ENCODE measurements at regions not wholly inside any gene's neighbourhood (a gene's known extent, or its start where the extent isn't known, plus 50 kb on each side); places are given as distances from the start of the nearest gene placed in this dataset.
"Not testable (repeated sequence)": the region's sequence is repeated elsewhere in the genome, so short reads cannot be mapped to it uniquely, and the experiment has no call there.

- DNase-seq (ENCODE audit: low read depth), result no peak
- TF ChIP-seq CTCF (conservative IDR thresholded peaks at IDR 0.05; ENCODE audit: low read depth, low read length), result no peak
- H3K4me3 ChIP-seq (ENCODE audit: low read depth, low read length), result no peak overlapping the region
Observed at GRCh38 chr19:20287070-20287469, 120.1 kb downstream of the ZNF486 start.

GRCh38 chr19:20285876-20286275 is 118.9 kb downstream of the ZNF486 start:
- H3K4me3 ChIP-seq (ENCODE audit: low read depth, low read length); DNase-seq (ENCODE audit: low read depth): not testable (repeated sequence)

GRCh38 chr19:20279516-20279915 is 112.5 kb downstream of the ZNF486 start:
- no peak for TF ChIP-seq CTCF (conservative IDR thresholded peaks at IDR 0.05; ENCODE audit: low read depth, low read length)
- DNase-seq (ENCODE audit: low read depth), result no peak

GRCh38 chr19:20278342-20278741 is 111.3 kb downstream of the ZNF486 start:
- H3K4me3 ChIP-seq (ENCODE audit: low read depth, low read length), result no peak overlapping the region
- TF ChIP-seq CTCF (conservative IDR thresholded peaks at IDR 0.05; ENCODE audit: low read depth, low read length), result no peak
- DNase-seq (ENCODE audit: low read depth), result no peak

More at GRCh38 chr19:20279516-20279915, 112.5 kb downstream of the ZNF486 start:
- no peak overlapping the region for H3K4me3 ChIP-seq (ENCODE audit: low read depth, low read length)

- DNase-seq (ENCODE audit: low read depth); H3K4me3 ChIP-seq (ENCODE audit: low read depth, low read length): not testable (repeated sequence)
Observed at GRCh38 chr19:20276732-20277082, 109.7 kb downstream of the ZNF486 start.

- H3K4me3 ChIP-seq (ENCODE audit: low read depth, low read length), result no peak overlapping the region
- TF ChIP-seq CTCF (conservative IDR thresholded peaks at IDR 0.05; ENCODE audit: low read depth, low read length), result no peak
- no peak for DNase-seq (ENCODE audit: low read depth)
Observed at GRCh38 chr19:20276011-20276731, 109.2 kb downstream of the ZNF486 start.

GRCh38 chr19:20273951-20274570 is 107.0 kb downstream of the ZNF486 start:
- TF ChIP-seq CTCF (conservative IDR thresholded peaks at IDR 0.05; ENCODE audit: low read depth, low read length), result no peak
- no peak for DNase-seq (ENCODE audit: low read depth)
- no peak overlapping the region for H3K4me3 ChIP-seq (ENCODE audit: low read depth, low read length)

- no peak for TF ChIP-seq CTCF (conservative IDR thresholded peaks at IDR 0.05; ENCODE audit: low read depth, low read length)
- H3K4me3 ChIP-seq (ENCODE audit: low read depth, low read length), result no peak overlapping the region
- no peak for DNase-seq (ENCODE audit: low read depth)
Observed at GRCh38 chr19:20273376-20273775, 106.4 kb downstream of the ZNF486 start.

GRCh38 chr19:20272627-20273010 is 105.6 kb downstream of the ZNF486 start:
- H3K4me3 ChIP-seq (ENCODE audit: low read depth, low read length); DNase-seq (ENCODE audit: low read depth): not testable (repeated sequence)

- not testable (repeated sequence) for DNase-seq (ENCODE audit: low read depth); H3K4me3 ChIP-seq (ENCODE audit: low read depth, low read length)
Observed at GRCh38 chr19:20271927-20272626, 105.1 kb downstream of the ZNF486 start.
